ENCODE measurements at regions not wholly inside any gene's neighbourhood (a gene's known extent, or its start where the extent isn't known, plus 50 kb on each side); places are given as distances from the start of the nearest gene placed in this dataset.

- TF ChIP-seq PRDM15 (CRISPR knock-in tag; IDR thresholded peaks at IDR 0.05) = no peak
- no peak for TF ChIP-seq CTCF (IDR thresholded peaks at IDR 0.05)
- TF ChIP-seq ZNF121 (CRISPR knock-in tag; IDR thresholded peaks at IDR 0.05) = no peak
- TF ChIP-seq NR2C2 (CRISPR knock-in tag; IDR thresholded peaks at IDR 0.05) = no peak
- no peak for TF ChIP-seq OVOL2 (CRISPR knock-in tag; IDR thresholded peaks at IDR 0.05; ENCODE audit: borderline replicate concordance)
- TF ChIP-seq FOXK1 (CRISPR knock-in tag; IDR thresholded peaks at IDR 0.05) = no peak
- TF ChIP-seq TEAD4 (CRISPR knock-in tag; IDR thresholded peaks at IDR 0.05) = no peak
- no peak for TF ChIP-seq MLX (CRISPR knock-in tag; IDR thresholded peaks at IDR 0.05)
Measured at GRCh38 chr16:17541324-17541723, 70.6 kb upstream of the XYLT1 start.

Data from WTC11 (cell line).